NCI-H2081 (cell line): ENCODE measurements at regions not wholly inside any gene's neighbourhood (a gene's known extent, or its start where the extent isn't known, plus 50 kb on each side); places are given as distances from the start of the nearest gene placed in this dataset.
"Not testable (repeated sequence)": the region's sequence is repeated elsewhere in the genome, so short reads cannot be mapped to it uniquely, and the experiment has no call there.

Experiments used
- DNase-seq, 2 experiments: peaks; one replicate each; lab custom pipeline; 2025; lab: John Stamatoyannopoulos, UW

GRCh38 chr6:167690167-167690922, 136.4 kb upstream of the AFDN start:
- DNase-seq: not testable (repeated sequence)

DNA sequence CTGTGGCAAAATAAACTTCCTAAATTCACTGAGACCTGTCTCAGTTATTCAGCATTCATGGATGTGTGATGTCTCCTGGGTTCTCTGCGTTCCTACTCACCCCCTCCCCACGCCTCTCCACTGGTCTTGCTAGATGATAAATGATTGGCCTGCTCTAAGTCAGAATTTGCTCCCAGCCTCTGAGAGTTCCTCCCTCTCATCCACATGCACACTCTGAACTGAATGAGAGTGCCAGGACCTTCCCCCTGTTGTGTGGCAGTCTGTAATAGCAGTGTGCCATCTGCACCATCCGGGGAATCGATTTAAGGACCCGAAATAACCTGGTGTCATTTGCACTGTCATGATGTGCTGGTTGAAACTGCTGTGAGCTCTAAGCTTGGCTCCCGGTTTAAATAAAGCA, 135.8 kb upstream of the AFDN start:
- no peak for DNase-seq

DNA sequence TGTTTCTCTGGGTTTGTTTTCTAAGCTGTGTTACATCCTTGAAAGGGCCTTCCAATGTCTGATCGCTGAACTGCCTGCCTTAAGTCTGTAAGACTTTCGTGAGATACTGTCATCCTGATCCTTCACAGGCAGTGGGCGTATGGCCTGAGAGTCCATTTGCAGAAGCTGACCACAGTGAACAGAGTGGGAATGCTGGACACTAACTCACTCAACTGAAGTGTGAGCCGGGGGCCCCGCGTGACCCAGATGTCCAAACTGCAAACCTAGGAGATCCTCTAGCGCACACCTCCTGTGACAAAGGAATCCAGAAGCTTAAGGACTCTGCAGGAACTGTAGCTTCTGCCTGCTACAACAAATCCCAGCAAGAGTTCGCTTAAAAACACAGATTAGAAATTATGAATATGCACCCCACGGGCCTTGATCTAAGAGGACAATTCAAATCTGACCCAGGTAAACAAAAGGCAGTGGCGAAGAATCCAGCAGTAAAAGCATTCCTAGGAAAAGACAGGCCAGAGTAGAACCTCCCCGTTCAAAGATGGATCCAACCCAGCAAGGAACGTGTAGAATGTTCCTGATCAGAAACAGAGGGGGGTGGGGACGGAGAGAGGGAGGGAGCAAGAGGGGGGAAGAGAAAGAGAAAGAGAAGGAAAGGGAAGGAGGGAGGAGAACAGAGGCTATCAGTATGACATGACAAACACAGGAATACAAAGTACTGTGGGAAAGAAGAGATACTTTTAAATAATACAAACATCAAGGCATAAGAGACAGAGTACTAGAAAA, 135.0 kb upstream of the AFDN start:
- no peak for DNase-seq

GRCh38 chr6:167693478-167693877, 133.2 kb upstream of the AFDN start:
- DNase-seq: not testable (repeated sequence)

- no peak for DNase-seq
Observed at GRCh38 chr6:167695831-167696230, 130.9 kb upstream of the AFDN start.

GRCh38 chr6:167696296-167696695, 130.4 kb upstream of the AFDN start:
- no peak for DNase-seq

DNA sequence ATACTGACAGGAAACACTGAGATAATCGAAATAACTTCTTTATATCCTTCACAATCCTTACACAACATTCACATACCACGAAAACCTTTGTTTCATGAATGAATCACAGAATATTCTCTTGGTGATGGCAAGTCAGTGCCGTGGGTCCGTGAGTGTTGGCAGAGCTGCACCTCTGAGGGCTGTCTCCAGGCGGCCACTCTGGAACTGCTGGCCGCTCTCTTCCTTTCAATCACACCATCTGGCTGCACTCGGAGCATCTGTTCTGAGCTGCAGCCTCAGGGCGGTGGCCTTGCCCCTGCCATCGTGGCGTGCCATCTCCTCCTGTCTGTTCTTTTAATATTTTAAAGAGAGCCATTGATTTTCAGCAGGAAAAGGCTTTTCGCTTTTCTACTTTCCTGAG, 129.4 kb upstream of the AFDN start:
- DNase-seq: no peak

DNA sequence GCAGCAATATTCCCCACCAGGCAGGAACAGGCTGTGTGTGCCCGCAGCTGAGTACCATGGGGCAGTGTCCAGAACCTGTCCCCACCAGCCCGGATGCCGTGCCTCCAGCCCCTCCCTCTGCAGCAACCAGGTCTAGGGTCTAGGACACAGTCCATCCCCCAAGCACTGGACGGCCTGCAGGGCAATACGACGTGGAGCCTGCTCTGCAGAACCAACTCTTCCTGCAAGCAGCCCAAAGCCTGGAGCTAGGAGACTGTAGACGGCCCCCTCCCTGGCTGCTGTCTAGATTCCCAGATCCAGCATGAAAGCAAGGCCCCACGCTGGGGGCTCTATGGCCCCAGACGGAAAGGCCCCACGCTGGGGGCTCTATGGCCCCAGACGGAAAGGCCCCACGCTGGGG, 128.2 kb upstream of the AFDN start:
- DNase-seq: no peak

GRCh38 chr6:167699141-167699931, 127.4 kb upstream of the AFDN start:
- no peak for DNase-seq

DNA sequence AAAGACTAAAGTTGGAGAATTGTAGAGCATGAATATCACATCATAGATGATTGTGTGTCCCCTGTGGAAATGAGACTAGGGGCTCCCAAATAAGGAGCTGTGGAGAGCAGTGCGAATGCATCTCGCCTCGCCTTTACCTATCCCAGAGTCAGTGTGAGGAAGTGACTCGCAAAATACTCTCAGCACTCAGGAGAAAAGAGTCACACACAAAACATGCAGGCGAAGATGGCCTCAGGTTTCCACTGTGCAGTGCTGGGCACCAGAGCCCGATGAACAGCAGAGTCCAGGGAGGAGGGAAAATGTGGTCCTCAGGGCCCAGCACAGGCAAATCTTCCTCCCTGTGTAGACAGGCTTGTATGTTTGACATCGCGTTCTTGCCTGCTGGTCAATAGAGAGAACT, 126.5 kb upstream of the AFDN start:
- DNase-seq: no peak

GRCh38 chr6:167701010-167701409, 125.7 kb upstream of the AFDN start:
- no peak for DNase-seq

- no peak for DNase-seq
Observed at GRCh38 chr6:167702241-167702827, 124.4 kb upstream of the AFDN start.

DNA sequence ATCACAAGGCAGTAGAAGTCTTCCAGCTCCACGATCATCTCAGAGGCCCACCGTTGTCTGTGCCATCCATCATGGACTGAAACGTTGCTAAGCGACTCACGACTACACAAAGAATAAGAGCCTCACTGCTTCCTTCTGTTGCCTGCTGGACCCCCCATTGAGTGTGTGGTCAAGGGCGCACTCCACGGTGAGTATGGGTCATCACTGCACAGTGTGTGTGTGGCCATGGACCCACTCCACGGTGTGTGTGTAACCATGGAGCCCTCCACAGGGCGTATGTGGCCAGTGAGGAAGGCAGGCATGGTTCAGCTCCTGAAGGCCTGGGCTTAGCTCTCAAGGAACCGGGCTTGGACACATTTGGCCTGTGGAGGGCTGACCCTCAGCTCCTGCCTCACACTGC, 123.4 kb upstream of the AFDN start:
- no peak for DNase-seq

- no peak for DNase-seq
Observed at GRCh38 chr6:167703781-167704180, 122.9 kb upstream of the AFDN start.

DNA sequence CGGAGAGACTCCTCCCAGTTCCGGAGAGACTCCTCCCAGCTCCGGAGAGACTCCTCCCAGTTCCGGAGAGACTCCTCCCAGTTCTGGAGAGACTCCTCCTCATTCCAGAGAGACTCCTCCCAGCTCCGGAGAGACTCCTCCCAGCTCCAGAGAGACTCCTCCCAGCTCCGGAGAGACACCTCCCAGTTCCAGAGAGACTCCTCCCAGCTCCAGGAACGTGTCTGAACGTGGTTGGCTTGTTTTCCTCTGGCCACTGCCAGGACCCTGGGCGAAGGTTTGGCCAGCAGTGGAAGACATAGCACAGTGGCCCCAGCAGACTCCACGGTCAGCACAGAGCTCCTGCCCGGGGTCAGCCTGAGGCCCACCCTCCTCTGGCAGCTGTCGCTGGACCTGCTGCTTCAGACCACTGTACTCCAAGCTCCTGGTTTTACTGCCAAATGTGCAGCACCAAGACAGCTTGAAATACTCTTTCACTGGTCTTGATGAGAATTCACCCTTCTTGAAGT, 122.3 kb upstream of the AFDN start:
- no peak for DNase-seq

GRCh38 chr6:167705211-167705750, 121.4 kb upstream of the AFDN start:
- no peak for DNase-seq

DNA sequence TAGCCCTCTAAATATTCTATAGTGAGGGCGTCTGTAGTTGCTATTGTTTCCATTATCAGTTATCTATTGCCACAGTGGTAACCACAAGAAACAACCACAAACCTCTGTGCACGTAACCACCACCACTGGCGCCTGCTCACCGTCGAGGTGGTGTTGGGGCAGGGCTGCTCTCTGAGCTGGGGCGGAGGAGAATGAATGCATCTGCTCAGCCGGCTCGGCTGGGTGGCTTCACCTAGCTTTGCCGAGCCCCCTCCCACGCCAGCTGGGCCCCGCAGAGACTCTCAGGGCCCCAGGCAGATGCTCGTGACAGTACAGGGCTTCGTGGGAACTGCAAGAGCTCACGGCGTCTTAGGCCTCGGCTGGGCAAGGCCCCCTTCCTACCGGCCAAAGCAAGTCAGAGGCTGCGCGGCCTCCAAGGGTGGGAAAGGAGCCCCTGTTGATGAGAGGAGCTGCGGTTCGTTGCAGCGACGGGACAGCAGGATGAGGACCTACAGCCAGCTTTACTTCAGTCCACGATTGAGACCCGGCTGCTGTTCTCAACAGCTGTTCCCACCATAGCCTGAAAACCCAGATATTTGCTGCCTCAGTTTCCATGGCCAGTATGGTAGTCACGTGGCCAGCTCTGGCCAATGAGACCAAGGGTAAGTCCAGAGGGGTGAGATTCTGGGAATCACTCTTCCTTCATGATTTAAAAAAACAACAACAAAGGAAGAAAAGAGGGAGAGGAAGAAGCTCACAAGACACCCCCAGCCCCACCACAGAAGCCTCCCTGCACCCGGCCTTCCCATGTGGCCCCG, 120.2 kb upstream of the AFDN start:
- peak in 1 of 2 experiments; percentile 21 for DNase-seq

DNA sequence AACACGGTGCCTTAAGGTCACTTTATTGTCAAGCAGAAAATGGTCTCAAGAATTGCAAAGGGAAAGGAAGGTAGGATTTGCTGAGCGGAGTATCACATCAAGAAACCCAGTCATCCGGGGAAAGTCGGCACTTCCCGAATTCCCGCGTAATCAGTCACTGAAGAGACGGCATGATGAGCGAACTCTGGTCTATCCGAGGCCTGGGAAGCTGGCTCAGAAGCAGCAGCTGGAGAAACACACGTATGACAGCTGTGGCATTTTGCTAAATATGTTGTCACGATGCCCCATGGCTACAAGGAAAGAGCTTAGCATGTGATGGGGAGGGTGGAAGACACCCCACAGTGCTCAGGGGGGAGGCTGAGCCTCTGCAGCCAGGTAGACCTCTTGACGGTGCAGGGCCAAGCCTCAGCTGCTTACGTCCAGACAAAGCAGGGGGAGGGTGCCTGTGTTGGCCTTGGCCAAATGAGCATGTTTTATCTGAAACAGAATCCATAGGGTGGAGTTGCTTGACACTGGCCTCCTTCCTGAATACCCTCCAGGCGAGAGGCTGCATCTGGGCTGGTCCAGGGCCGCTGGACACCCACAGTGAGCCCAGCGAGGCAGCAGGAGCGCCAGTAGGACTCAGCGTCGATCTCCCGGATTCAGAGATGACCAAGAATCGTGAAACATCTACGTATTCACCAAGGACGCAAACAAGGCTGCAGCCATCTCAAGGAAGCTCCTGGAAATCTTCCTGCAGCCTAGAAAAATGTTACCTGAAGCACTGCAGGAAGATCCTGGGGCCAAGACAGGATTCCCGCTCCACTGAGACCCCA, 118.8 kb upstream of the AFDN start:
- no peak for DNase-seq

DNA sequence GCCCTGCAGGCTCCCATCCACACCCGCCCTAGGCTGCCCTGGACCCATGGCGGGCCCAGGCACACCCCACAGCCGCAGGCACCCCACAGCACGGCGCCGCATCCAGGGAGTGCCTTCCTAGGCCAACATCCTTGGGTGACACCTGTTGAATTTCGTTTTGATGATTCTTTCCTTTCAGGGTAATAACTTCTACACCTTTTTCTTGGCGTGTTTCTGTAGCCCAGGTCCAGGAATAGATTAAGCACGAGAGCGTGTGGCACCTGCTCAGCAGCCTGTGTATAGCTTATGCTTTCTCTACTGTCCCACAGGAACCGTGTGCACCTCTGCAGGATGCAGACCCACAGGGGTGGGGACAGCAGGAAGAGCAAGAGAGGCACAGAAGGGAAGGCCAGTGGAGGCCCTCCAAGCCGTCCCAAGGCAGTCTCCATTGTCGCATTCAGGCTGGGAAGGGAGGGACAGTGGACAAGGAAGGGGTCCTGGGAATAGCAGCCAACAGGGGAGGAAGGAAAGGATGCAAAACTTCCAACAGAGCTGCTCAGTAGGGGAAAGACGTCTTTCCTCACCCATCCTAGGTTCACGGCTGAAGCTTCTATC, 118.1 kb upstream of the AFDN start:
- DNase-seq: no peak

- DNase-seq: no peak
Observed at GRCh38 chr6:167709196-167709595, 117.5 kb upstream of the AFDN start.
